ENCODE measurements at regions not wholly inside any gene's neighbourhood (a gene's known extent, or its start where the extent isn't known, plus 50 kb on each side); places are given as distances from the start of the nearest gene placed in this dataset.
"Not testable (repeated sequence)": the region's sequence is repeated elsewhere in the genome, so short reads cannot be mapped to it uniquely, and the experiment has no call there.

DNA sequence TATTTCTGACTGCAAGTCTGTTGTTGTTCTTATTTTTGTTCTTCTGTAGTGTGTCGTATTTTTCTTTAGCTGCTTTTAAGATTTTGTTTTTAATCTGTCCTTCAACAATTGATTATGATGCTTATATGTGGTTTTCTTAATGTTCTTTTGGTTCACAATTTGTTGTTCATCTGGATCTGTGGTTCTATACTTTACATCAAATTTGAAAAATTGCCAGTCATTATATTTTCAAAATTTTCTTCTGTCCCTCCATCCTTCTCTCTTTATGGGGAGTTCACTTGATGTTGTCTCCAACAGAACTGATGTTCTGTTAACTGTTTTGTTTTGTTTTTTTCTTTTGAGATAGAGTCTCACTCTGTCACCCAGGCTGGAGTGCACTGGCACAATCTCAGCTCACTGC, 378.5 kb upstream of the CD180 start:
- DNase-seq (ENCODE audit: low read depth in 2 of 2): no peak

DNA sequence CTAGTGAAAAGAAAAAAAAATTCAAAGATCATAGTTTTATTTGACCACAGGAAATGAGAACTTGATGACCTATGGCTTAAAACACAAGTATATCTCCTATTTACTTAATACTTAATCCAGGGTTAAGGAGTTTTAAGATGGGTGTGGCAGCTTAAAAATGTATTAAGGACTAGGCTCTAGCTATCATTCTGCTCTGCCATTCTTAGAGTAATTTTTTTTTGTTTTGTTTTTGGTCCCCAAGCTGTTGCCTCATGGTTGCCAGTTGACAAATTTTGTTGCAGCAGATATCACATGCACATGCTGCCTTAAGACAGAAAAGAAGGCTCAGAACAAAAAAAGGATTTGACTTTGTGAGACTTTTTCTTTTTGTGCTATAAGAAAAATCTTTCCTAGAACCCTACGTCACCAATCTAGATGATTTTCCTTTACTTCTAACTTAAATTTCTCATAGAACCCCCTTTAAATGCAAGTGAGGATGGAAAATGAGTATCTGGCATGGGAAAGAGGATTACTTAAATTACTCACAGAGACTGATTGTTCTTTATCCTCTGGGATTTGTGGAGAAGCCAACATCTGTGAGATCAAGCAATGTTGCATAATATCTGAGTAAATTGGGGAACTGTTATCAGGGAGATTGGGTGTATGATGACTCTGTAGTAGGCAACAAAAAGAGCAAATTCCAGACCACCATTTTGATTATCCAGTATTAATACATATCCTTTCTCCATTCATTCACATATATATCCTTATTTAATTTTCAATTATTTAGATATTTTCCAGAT, 364.7 kb upstream of the CD180 start:
- no peak for DNase-seq (ENCODE audit: low read depth in 2 of 2)

DNA sequence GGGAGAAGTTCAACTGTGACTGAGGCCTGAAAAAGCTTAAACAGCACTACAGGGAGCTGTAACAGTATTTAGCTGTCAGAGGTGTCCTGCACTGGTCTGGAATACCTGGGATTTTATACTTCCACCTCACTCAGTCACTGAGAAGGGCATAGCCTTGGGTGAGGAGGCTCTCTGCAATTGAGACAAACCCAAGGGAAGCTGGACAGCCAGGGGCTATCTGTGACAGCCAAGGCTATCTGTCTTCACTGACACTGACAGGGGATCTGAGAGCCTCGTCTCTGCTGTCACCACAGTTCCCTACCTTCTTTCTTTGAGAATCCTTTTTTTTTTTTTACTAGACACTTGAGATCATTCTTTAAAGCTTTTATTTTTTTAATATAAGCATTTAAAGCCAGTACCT, 356.2 kb upstream of the CD180 start:
- no peak for DNase-seq (ENCODE audit: low read depth in 2 of 2)

DNA sequence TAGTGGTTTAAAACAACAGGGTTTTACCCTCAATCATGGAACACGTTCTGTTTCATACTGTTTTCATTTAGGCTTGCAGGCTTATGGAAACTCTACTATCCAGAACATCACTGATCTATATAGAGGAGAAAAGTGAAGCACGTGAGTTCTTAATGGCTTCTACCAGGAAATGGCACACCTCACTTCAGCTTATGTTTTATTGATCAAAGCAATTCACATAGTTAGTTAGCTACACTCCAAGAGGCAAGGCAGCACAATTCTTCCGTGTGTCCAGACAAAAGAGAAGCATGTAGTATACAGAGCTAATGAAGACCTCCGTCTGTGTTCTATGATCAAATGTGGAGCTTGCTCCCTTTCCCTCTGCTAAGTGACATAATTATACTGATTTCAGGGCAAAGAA, 353.3 kb upstream of the CD180 start:
- DNase-seq (ENCODE audit: low read depth in 2 of 2): no peak

DNA sequence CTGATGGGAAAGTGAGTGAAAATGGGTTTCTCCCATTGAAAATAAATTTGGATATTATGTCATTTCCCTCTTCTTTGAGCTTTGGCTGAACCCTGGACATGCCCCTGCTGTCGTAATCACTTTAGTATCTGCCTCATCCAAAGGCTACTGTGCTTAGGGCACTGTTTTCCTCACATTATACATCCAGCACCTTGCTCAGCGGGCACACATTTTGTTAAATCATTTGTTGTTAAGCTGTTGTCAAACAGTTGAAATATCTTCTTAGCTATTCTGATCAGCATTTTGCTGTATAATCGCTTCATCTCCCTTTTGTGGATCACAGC, 352.7 kb upstream of the CD180 start:
- no peak for DNase-seq (ENCODE audit: low read depth in 2 of 2)

DNA sequence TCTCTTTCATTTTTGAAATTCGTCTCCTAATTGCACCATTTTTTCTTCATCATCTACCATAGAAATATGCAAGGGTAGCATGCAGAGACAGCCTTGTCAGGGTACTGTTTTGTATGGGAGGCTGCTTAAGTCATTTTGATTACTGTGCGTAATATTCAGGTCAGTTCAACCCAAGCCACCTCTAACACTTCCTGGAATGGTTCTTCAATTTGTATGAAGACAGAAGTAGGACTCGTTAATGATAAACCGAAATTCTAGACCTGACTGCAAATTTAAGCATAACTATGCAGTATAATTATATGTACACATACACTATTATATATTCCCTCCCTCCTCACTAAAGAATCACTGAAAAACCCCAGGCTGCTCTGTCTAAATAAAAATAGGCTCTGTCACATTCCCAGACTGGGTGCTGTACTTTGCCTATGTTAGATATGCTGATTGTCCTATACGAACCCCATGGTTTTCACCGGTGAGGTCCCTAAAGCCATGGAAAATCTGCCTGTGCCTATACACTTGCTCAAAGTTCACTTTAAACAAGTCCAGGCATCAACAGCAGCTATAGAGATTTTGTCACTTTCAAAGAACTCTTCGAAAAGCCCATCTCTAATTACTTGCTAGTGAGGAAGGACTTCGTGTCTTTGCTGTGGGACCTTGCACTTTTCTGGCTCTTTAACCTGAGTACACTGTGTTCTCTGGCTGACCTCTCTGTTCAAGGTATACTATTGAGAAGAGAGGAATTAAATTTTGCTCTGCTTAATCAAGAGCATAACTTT, 352.1 kb upstream of the CD180 start:
- DNase-seq (ENCODE audit: low read depth in 2 of 2): no peak

DNA sequence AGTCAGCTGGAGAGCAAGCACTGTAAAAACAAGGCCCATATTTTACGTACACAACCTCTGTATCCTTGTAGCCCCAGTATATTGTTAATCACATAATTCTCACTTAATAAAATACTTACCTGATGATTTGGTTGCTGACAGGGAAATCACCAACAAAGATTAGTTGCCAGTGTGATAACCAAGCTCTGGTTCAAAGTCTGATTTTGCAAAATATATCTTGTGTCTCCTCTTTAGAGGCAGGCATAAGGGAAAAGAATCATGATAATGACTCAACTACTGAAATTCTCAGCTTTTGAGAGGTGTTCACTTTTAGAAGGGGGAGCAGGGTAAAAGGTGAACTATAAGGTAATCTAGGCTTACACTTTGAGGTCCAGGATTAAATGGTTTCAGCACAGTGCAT, 351.1 kb upstream of the CD180 start:
- no peak for DNase-seq (ENCODE audit: low read depth in 2 of 2)

DNA sequence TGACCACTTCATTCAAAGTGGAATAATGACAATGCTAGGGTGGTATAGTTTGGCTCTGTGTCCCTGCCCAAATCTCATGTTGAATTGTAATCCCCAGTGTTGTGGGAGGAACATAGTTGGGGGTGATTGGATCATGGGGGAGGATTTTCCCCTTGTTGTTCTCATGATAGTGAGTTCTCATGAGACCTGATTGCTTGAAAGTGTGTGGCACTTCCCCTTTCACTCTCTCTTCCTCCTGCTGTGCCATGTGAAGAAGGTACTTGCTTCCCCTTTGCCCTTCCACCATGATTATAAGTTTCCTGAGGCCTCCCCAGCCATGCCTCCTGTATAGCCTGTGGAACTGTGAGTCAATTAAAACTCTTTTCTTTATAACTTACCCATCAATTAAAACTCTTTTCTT, 348.3 kb upstream of the CD180 start:
- not testable (repeated sequence) for DNase-seq (ENCODE audit: low read depth in 2 of 2)

DNA sequence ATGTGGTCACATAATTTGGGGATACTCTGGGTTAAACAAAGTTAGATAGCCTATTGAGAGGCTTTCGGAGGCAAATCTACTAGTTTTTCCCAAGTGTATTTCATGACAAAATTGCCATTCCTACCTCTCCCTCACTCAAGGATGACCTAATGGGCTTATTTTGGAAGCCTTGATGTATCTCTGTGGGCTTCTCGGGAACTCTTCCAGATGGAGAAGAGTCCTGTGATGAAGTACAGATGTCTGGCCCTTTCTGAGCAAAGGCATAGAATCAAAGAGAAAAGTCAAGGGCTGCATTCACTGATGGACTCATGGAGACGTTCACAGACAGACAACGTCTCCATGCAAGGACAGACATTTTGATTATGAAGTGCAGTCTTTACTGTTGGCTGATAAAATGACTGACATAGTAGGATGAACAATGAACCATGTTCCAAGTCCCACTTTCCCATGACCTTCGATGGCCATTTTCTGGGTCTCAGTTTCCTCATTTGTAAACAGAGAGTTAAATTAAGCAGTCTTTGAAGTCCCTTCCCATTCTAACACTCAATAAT, 347.2 kb upstream of the CD180 start:
- DNase-seq (ENCODE audit: low read depth in 2 of 2): no peak

DNA sequence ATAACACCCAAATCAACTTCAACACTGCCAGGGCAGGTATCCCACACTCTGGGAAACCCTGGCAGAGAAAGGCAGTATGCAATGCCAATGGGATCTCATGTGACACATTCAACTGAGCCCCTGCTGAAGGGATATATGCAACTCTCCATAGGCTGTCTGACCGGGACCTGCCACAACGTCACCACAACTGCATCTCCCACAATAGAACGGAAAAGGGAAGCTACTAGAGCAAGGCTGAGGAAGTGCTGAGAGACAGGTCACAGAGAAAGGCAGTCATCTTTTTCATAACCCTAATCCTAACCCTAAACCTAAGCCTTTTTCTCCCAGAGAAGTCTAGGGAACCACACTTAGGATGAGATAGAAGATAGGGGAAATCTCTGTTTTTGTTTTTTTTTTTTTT, 345.9 kb upstream of the CD180 start:
- no peak for DNase-seq (ENCODE audit: low read depth in 2 of 2)

DNA sequence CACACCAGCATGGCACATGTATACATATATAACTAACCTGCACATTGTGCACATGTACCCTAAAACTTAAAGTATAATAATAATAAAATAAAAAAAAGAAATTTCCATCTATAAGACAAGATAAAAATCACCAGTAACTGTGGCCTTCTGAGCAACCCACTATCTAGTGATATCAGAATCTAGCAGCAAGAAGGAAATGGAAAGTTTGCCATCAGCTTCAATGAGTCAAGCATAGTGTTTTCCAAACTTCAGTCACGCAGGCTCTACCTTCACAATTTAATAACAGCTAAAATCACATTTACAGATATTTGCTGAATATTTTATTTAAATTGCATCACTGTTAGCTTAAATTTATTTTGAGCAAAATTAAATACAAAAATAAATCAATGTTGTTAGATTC, 345.3 kb upstream of the CD180 start:
- DNase-seq (ENCODE audit: low read depth in 2 of 2): no peak

DNA sequence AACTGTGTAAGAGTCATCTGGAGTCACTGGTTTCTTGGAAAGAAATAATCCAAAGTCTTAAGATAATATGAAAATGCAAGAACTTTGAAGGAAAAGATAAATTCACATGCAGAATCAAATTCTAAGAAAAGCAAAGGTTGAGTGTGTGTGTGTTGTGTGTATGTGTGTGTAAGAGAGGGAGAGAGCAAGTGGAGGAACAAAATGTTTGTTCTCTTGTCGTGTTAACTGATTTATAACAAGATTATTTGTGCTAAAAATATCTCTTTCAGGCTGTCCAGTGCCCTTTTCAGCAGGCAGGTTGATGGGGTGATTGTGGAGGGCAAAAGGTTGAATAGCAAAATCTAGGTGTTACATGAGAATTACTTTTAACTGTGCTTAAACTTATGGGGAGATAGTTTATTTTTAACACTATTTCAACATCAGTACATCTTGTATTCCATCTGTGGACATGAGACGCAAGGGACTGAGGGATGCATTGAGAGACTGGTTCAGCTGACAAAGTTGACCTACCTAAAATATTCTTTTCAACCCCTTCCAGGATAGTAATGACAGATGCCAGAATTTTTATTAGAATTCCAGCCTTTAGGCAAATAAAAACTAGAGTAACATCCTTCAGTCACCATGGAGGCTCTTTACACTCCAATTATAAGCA, 342.4 kb upstream of the CD180 start:
- DNase-seq (ENCODE audit: low read depth in 2 of 2): no peak

DNA sequence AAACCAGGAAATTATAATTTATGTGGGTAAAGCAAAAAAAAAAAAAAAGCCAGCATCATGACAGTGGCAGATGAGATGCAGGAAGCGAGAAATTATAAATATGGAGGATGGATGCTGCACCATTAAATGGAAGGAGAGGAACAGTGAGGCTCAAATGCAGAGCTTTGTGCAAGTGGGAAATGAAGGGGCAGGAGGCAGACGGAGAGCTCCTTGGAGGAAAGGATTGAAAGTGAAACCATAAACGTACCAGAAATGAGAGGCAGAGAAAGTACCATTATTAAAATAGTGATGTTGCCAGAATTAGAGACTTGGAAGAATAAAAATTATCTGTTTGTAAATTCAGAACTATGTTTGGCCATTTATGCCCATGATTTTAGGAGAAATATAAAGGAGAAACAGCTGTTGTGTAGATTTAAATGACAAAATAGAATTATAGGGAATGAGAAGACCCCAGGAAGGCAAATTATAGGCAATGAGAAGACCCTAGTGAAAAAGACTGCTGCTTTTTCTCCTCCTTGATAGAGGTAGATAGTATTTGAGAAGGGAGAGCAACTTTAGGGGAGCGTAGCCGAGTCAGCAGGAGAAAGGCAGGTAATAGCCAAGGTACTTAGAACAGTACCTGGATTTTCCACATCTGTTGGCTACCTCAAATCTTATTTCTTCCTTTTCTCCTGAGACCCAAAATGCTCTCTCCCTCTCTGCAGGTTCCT, 341.0 kb upstream of the CD180 start:
- no peak for DNase-seq (ENCODE audit: low read depth in 2 of 2)

DNA sequence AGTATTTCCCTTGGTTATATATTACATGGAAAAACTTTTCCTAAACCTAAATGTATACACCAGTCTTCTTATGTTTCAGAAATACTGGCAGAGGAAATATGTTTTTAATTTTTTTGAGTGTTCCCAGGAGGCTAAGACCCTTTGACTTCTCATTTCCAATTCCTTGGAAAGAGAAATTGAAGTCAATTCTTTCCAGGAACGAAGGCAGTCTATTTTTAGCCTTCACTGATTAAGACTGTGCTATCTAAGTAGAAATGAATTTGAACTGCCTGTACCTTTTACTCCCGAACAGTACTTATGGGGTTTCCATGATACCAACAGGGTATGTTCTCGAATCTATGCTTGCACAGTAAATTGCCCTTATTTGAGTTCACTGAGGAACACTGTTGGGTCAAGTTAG, 340.3 kb upstream of the CD180 start:
- no peak for DNase-seq (ENCODE audit: low read depth in 2 of 2)

DNA sequence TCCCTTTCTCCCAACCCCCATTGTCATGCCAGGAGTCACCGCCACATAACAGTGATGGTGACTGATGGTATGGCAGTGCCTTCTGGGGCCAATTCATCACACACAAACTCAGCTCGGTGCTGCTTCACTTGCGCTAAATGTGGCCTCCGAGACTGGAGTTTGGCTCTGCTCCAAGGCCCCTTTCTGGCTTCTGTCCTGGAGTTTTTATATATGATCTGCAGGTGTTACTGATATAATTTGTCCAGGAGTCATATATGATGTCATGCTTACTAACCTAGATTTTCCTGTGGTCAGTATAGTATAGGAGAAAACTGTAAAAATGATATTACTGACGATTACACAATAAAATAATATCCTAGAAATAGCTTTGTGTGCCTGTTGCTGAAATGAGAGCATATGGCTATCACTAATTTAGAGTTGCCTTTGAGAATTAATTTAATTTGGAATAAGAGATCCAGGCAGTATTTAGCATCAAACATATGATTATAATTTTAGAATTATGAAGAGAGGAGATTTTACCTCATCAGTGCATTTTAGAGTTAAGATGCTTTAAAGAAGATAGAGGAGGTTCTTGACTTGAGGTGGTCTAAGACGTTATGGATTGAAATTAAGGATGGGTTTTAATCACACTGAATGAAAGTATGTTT, 334.1 kb upstream of the CD180 start:
- DNase-seq (ENCODE audit: low read depth in 2 of 2): no peak

DNA sequence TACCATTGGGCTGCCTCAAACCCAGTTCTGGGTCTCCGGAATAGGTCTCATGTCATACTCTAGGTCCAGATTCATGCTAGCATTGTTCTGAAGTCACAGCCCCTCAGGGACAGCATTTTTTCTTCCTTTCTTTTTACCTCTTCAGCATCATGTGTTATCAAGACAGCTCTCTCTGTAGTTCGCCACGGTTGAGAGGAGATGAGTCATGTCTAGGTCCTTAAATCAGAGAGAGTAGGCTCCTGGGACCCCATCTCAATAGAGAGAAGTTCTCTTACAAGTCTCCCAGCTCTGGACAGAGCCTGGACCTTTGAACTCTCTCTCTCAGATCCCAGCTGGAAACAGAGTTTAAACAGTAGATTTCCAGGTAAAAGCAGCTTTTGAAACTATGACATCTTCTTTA, 332.4 kb upstream of the CD180 start:
- no peak for DNase-seq (ENCODE audit: low read depth in 2 of 2)

DNA sequence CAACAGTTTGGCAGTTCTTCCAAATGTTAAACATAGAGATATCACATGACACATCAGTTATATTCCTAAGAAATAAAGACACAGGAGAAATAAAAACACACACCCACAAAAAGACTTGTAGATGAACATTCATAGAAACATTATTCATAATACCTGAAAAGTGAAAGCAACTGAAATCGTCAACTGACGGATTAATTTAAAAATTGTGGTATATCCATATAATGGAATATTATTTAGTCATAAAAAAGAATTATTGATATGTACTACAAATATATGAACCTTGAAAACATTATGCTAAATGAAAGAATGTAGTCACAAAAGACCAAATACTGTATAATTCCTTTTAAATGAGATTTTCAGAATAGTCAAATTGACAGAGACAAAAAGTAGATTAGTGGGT, 330.2 kb upstream of the CD180 start:
- no peak for DNase-seq (ENCODE audit: low read depth in 2 of 2)

DNA sequence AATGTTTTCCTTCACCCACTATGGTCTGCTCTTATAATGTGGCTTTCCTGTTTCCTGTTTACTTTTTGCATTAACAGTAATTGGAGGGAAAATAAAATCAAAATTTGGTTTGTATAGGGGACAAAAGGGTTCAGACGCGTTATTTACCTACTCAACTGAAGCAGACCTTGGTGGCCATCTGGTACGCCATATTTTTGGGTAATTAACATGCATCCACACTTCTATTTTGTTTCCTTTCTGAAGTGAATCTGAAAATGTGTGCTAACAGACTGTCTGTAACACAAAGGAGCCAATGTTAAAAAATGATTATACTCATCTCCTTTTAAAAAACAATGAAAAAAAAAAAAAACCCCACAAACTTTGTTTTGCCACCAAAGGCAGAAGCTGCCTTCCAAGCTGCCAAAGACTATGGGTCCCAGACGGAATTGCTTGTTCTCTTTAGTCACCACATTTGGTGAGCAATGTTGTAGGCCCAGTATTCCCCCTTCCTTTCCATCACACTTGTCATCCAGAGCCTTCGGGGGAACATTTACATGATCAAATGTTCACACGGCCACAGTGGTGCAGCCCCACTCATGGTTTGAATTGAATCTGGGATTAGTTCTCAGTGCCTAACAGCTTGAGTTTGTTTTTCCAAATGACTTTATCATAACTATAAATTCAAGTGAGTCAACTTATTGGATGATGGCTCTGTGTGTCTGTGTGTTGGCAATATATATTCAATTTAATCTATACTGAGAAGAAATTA, 323.7 kb upstream of the CD180 start:
- DNase-seq (ENCODE audit: low read depth in 2 of 2): no peak

DNA sequence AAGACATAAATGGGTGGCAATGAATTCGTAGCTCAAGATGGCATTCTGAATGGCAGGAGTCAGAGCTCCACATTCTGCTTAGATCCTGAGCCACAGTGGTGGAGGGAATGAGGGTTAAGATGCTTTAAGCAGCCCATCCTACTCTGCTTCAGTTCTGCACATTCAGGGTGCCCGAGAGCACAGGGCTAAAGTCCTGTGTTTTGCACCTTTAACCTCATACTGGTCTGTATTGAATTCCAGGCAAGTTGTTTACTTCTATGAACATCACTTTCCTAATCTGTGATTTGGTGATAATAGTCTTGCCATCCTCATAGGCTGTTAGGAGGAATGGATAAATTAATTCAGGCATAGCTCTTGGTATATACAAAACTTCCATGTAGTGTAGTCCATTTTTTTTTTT, 321.6 kb upstream of the CD180 start:
- no peak for DNase-seq (ENCODE audit: low read depth in 2 of 2)

DNA sequence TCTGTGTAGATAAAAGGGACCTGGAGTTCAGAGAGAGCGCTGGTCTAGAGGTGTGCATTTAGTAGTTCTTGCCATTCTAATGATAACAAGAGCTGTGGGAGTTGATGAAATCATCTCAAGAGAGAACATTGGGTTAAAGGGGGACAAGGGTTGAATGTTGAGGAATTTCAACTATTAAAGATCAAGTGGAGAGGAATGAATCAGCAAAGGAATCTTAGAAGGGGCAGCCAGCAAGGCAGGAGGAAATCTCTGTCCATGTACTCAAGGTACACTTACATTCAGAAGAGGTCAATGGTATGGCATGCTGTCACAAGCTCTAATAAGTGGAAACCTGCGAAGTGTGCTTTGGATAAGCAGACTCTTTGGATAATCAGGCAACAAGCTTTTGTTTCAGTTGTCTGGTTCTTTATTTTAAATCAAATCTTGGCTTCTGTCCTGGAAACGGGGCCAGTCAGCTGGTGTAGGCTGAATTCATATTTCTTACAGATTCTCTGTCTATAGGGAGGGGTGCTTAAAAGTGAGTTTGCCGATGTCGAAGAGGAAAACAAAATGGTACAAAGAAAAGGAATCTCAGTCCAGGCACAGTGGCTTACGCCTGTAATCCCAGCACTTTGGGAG, 320.5 kb upstream of the CD180 start:
- DNase-seq (ENCODE audit: low read depth in 2 of 2): no peak

DNA sequence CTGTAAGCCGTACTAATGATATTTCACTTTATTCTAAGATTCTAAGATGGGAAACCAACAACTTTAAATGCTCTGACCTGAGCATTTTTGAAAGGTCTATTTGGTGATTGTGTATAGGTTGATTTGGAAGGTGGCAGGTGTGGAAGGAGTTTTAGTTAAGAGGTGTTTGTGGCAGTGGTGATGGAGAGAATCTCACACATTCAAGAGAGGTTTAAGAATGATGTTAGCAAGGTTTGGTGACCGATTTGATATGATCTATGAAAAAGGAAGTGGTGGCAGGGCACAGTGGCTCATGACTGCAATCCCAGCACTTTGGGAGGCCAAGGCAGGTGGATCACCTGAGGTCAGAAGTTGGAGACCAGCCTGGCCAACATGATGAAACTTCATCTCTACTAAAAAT, 319.2 kb upstream of the CD180 start:
- DNase-seq (ENCODE audit: low read depth in 2 of 2): no peak
